Memory B cell (primary cell): ENCODE measurements at regions not wholly inside any gene's neighbourhood (a gene's known extent, or its start where the extent isn't known, plus 50 kb on each side); places are given as distances from the start of the nearest gene placed in this dataset.

Source experiments
- ATAC-seq: fragments of 150-1000 bp; cut with Tn5 transposase; 2 replicates; pipeline ENCODE4 v1.10.0; 2021; ENCODE audit warnings: low read depth, mild to moderate bottlenecking, moderate library complexity
- DNase-seq, 2 donors: peaks; one replicate each; pipeline ENCODE4 v3.0.0; 2022; ENCODE audit warnings: low spot score in 2 of 2
- H3K27ac Mint-ChIP-seq: one replicate; pipeline ENCODE4 v1.8.0; 2022; ENCODE audit warnings: mild to moderate bottlenecking, moderate library complexity, mixed read lengths
- H3K27me3 Mint-ChIP-seq: one replicate; pipeline ENCODE4 v1.8.0; 2022; ENCODE audit warnings: mixed read lengths
- H3K36me3 Mint-ChIP-seq: one replicate; pipeline ENCODE4 v1.8.0; 2022; ENCODE audit warnings: mild to moderate bottlenecking, mixed read lengths
- H3K4me1 Mint-ChIP-seq: one replicate; pipeline ENCODE4 v1.8.0; 2022; ENCODE audit warnings: mixed read lengths
- H3K4me3 Mint-ChIP-seq: one replicate; pipeline ENCODE4 v1.8.0; 2022; ENCODE audit warnings: mild to moderate bottlenecking, moderate library complexity, mixed read lengths
- H3K9me3 Mint-ChIP-seq: one replicate; pipeline ENCODE4 v1.8.0; 2022; ENCODE audit warnings: mixed read lengths

DNA sequence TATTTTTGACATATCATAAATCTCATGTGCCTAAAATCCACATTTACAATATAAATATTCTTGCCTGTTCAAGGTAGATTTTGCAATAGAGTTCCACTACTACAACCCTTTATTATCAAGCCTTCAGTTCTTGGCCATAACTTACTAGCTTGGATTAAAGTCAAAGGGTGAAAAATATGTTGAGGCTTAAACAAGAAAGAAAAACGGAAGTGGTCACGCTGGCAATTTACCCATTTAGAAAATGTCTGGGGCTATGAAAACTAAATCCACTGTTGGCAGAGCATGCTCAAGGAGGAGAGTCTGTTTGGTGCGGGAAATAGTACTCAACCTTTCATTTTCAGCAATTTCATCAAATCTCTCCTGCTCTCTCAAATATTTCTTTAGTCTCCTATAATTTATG, 209.8 kb upstream of the RHOBTB1 start:
- Mint-ChIP-seq H3K9me3 (no peaks in the 10 kb centered on the region), H3K4me3 (no peak overlapping the region), H3K4me1 (no peaks in the 10 kb centered on the region), H3K27me3 (peaks cover 5% of the 10 kb centered on the region), H3K36me3 (no peaks in the 10 kb centered on the region), H3K27ac (no peak overlapping the region)
- ATAC-seq (no peak), DNase-seq (no peak)

DNA sequence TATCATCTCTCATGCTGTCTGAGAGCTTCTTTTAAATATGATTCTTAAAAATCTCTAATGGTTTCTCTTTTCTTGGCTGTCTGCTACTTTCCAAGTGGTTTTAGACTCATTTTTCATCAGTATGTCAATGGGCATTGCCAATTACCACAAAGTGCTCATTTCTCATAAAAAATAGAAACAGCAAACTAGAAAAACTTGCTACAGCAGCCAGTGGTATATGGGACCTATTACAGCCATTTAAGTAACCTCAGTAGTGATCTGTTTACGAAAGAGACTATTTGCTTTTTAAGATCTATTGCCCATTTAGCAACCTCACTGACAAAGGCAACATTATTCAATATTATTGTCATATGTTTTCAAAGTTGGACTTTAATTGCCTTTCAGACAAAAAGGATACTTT, 207.1 kb upstream of the RHOBTB1 start:
- Mint-ChIP-seq H3K4me3 (no peak overlapping the region), H3K9me3 (no peaks in the 10 kb centered on the region), H3K27me3 (peaks cover 7% of the 10 kb centered on the region), H3K36me3 (no peaks in the 10 kb centered on the region), H3K4me1 (peaks cover 2% of the 10 kb centered on the region), H3K27ac (no peak overlapping the region)
- DNase-seq (no peak), ATAC-seq (no peak)

DNA sequence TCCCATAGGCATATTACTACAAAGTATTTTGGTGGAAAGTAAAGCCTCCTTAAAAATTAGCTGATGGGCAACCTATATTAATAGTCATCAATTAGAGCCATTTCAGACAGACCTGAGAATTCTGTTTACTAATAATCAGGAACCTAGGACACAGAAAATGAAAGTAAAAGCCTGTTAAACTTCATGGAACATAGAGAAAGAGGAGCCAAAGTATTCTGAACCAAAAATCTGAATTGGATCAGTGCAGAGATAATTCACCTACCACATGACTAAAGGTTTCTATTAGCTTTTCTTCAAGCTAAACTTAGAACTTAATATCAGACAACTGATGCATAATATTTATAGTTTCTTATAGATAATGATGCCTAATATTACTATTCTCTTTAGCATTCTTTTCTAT, 204.5 kb upstream of the RHOBTB1 start:
- no peak for DNase-seq
- no peak overlapping the region for H3K4me3 Mint-ChIP-seq
- ATAC-seq: no peak

DNA sequence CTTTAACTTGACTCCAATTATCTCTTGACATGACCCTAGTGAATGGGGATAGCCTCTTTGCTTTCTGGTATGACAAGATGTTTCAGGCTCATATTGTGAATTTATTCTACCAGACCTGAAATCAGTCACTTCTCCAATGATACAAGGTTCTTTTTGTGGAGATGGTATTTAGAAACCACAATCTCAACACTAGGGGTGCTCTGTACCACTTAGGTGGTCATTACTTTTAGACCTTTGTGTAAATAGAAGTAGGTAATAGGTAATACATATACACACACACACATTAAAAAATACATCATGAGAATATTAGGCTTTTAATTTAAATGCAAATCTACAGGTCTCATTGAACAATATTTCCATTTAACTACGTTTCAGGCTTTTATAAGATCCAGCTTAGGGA, 199.0 kb upstream of the RHOBTB1 start:
- Mint-ChIP-seq H3K9me3 (no peaks in the 10 kb centered on the region), H3K27ac (no peak overlapping the region), H3K27me3 (peaks cover 4% of the 10 kb centered on the region), H3K4me1 (peaks cover 8% of the 10 kb centered on the region), H3K36me3 (no peaks in the 10 kb centered on the region), H3K4me3 (no peak overlapping the region)
- DNase-seq (no peak), ATAC-seq (no peak)

More for the DNA sequence above, 204.5 kb upstream of the RHOBTB1 start:
- Mint-ChIP-seq H3K36me3 (no peaks in the 10 kb centered on the region), H3K27me3 (peaks cover 7% of the 10 kb centered on the region), H3K27ac (no peak overlapping the region), H3K4me1 (peaks cover 2% of the 10 kb centered on the region), H3K9me3 (no peaks in the 10 kb centered on the region)

DNA sequence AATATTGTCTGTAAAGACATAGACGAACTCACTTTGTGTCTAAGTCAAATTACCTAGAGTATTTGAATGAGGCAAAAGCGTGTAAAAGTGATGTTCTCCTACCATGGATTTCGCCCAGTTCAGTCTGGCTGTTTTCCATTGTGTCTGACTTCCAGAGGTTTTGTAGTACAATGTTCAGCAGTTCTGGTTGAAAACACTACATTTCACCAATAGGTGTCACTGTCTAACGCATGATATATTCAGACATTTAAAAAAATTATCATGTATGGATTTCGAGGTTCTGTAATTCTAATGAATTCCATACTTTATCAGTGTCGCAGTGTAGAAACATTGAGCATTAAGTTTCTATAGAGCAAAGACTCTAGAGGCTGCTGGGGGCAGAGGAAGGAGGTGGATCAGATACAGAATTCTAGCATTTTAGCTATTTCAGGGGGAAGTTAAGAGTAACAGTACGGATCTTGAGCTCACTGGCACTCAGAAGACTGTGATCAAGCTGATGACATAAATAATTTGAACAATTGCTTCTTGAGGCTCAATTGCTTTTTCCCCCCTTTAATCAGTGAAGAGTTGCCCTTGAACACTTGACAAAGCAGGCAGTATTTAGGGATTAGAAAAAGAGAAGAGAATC, 196.9 kb upstream of the RHOBTB1 start:
- peak overlapping the region; percentile 43 for H3K27ac Mint-ChIP-seq
- peaks cover 1% of the 10 kb centered on the region for H3K27me3 Mint-ChIP-seq
- H3K36me3 Mint-ChIP-seq: no peaks in the 10 kb centered on the region
- ATAC-seq (peak; percentile 59), DNase-seq (peak in 1 of 2 donors; percentile 32)
- H3K9me3 Mint-ChIP-seq: no peaks in the 10 kb centered on the region
- H3K4me3 Mint-ChIP-seq: no peak overlapping the region
- H3K4me1 Mint-ChIP-seq: peaks cover 25% of the 10 kb centered on the region

DNA sequence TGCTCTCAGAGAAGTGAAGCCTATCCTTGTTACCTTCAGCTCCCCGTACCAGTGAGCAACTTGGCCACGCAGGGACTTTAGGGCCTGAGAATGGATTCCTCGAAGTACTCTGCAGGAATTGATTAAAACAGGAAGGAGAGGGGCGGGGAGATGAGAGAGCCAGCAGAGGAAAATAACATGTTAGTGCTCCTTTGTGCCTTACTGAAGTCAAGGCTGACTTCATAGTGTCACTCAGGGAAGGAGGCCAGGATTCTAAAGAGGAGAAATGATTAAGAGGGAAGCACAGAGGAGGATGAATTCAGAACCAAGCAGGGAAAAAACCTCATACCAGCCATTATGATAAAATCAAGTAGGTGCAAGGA, 195.6 kb upstream of the RHOBTB1 start:
- H3K4me3 Mint-ChIP-seq: no peak overlapping the region
- H3K9me3 Mint-ChIP-seq: no peaks in the 10 kb centered on the region
- peaks cover 34% of the 10 kb centered on the region for H3K4me1 Mint-ChIP-seq
- H3K27ac Mint-ChIP-seq: peak overlapping the region; percentile 99
- no peaks in the 10 kb centered on the region for H3K36me3 Mint-ChIP-seq
- DNase-seq (no peak), ATAC-seq (no peak)
- H3K27me3 Mint-ChIP-seq: no peaks in the 10 kb centered on the region

DNA sequence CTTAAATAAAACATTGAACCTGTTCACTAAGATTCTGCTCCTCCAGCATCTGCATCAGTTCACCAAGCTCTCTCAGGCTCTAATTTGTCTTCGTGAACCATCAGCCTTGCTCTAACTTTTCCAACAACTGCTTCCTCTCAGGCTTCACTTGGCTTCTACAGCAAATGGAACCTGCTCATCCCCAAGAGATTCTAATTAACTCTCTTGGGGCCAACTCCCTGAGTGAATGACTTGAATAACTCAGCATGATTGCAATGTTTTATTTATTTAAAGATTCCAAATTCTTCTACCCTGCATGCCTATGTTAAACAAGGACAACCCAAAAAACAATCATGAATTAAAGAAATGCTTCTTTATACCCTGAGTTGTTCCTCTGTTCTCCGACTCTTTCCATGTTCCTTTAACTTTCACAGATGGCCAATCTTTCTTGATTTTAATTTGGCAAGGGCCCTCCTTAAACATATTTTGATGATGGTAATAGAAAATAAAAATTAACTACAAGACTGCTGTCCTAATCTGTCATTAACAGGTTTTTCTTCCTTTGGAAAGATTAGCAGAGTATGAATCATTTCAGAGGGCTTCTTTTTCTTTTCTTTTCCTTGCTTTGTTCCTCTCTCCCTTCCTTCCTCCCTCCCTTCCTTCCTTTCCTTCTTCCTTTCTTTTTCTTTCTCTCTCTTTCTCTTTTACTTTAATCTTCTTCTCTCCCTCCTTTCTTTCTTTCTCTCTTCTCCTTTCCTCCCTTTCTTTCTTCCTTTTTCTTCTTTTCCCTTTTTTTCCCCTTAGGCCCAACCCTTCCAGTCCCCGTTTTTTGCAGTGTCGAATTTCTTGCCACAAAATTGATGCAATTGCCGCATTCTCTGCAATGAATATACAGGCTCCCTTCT, 195.0 kb upstream of the RHOBTB1 start:
- H3K4me3 Mint-ChIP-seq: no peak overlapping the region
- ATAC-seq (no peak), DNase-seq (no peak)
- peak overlapping the region; percentile 99 for H3K27ac Mint-ChIP-seq
- no peaks in the 10 kb centered on the region for H3K9me3 Mint-ChIP-seq
- no peaks in the 10 kb centered on the region for H3K36me3 Mint-ChIP-seq
- no peaks in the 10 kb centered on the region for H3K27me3 Mint-ChIP-seq
- H3K4me1 Mint-ChIP-seq: peaks cover 34% of the 10 kb centered on the region

DNA sequence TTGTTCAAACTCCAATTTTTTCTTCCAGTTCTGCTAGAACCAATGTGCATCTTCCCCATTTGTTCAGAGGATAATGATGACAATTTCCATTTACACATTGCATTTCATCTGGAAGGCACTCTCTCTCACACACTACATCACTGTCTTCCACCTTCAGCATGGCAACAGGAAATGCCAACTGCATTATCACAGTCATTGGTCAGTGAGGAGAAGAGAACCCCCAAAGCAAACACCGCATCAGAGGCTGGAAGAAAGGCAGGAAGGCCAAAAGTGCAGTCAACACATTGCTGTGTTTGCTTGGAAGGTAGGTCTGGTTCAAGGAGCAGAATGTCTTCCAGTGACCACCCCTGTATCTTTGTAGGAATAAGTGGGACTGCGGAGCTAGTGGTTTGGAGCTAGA, 192.2 kb upstream of the RHOBTB1 start:
- peaks cover 40% of the 10 kb centered on the region for H3K4me1 Mint-ChIP-seq
- DNase-seq: no peak
- peak overlapping the region; percentile 99 for H3K27ac Mint-ChIP-seq
- H3K4me3 Mint-ChIP-seq: peak overlapping the region; percentile 15
- H3K27me3 Mint-ChIP-seq: no peaks in the 10 kb centered on the region
- ATAC-seq: no peak
- no peaks in the 10 kb centered on the region for H3K36me3 Mint-ChIP-seq
- peaks cover 4% of the 10 kb centered on the region for H3K9me3 Mint-ChIP-seq

DNA sequence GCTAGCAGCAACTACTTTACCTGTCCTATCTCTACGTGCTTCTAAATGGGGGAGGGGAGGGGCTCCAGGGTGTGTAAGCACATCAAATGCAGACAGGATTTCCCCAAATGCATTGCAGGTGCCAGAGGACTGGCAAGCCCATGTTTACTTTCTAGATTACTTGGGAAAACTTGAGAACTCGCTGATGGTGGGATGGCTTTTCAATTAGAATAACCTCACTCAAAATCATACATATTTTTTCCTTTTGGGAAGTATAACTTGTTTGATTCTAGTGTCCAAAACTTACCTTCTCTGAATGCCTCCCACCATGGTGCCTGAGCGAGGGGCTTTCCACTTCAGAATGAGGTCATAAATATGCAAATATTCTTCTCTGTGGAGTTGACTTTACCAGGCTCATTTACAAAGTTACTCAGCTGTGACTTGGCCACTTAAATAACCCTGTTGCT, 191.3 kb upstream of the RHOBTB1 start:
- peaks cover 37% of the 10 kb centered on the region for H3K4me1 Mint-ChIP-seq
- H3K9me3 Mint-ChIP-seq: peaks cover 4% of the 10 kb centered on the region
- H3K36me3 Mint-ChIP-seq: no peaks in the 10 kb centered on the region
- H3K27ac Mint-ChIP-seq: peak overlapping the region; percentile 99
- H3K27me3 Mint-ChIP-seq: no peaks in the 10 kb centered on the region
- peak; percentile 93 for ATAC-seq
- peak; percentile 47 to 64 for DNase-seq
- peak overlapping the region; percentile 53 for H3K4me3 Mint-ChIP-seq

DNA sequence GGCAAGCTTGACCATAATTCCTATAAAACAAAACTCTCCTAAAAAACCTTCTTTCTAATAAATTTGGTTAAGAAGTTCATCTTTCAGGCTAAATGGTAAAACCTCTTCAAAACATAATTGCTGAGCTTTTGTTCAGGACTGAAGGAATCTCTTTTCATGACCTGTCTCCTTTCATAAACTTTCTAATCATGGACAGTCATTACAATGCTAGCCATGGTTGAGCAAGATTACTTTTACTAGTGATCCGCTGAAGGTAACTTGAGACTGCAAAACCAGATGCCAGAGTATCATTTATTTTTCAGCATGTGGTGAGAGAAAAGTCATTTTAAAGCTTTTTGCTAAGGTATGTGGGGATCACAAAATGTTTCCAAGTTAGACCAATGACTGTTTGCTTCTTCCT, 186.4 kb upstream of the RHOBTB1 start:
- peaks cover 4% of the 10 kb centered on the region for H3K9me3 Mint-ChIP-seq
- H3K27me3 Mint-ChIP-seq: no peaks in the 10 kb centered on the region
- H3K27ac Mint-ChIP-seq: no peak overlapping the region
- ATAC-seq: no peak
- no peak for DNase-seq
- H3K4me3 Mint-ChIP-seq: no peak overlapping the region
- H3K36me3 Mint-ChIP-seq: peaks cover 2% of the 10 kb centered on the region
- H3K4me1 Mint-ChIP-seq: peaks cover 26% of the 10 kb centered on the region

DNA sequence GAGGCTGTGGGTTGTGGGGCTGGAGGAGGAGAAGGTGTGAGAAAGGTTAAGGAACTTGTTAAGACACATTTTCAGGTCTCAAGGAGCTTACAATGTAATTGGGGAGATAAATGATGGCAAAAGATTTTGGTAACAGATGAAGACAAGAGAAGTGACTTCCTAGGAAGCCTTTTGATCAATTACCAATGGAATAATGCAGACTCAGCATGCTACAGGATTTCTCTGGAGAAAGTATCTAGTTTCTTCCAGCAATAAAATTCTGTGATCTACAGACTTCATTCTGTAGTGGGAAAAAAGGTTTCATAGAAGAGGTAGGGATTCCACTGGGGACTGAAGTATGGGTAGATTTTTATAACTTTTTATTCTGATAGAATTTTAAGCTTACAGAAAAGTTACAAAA, 184.2 kb upstream of the RHOBTB1 start:
- Mint-ChIP-seq H3K4me1 (peaks cover 37% of the 10 kb centered on the region), H3K9me3 (peaks cover under 1% of the 10 kb centered on the region), H3K27ac (peak overlapping the region; percentile 29), H3K4me3 (no peak overlapping the region), H3K36me3 (peaks cover 2% of the 10 kb centered on the region), H3K27me3 (no peaks in the 10 kb centered on the region)
- ATAC-seq: no peak
- no peak for DNase-seq

DNA sequence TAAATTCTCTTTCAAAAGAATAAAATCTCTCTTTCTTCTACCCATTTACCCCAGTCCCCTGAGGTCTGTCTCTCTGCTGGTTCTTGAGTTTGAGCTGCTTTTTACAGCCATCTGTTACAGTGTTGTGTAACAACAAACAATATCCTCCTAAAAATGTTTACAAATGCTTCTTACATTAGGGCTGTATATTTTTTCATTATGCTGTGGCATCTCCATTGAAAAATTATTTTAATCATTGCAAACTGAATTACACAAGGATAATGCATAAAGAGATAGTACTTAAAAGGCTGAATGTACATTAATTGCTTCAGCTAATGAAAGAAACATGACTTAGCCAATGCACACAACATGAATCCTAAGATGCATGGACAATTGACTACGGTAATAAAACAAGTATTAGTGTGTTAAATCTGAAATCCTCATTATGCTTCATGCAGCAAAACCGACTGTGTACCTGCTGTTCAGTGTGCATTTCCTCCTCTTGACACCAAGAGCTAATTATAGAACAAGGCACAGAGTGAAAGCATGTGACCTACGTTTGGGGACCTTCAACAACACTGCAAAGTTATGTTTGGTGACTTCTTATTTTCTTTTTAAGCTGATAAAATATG, 181.7 kb upstream of the RHOBTB1 start:
- H3K27ac Mint-ChIP-seq: peak overlapping the region; percentile 90
- H3K36me3 Mint-ChIP-seq: peaks cover 2% of the 10 kb centered on the region
- no peaks in the 10 kb centered on the region for H3K27me3 Mint-ChIP-seq
- DNase-seq: peak in 1 of 2 donors; percentile 10
- peaks cover 37% of the 10 kb centered on the region for H3K4me1 Mint-ChIP-seq
- H3K4me3 Mint-ChIP-seq: peak overlapping the region; percentile 35
- no peaks in the 10 kb centered on the region for H3K9me3 Mint-ChIP-seq
- ATAC-seq: peak; percentile 89

DNA sequence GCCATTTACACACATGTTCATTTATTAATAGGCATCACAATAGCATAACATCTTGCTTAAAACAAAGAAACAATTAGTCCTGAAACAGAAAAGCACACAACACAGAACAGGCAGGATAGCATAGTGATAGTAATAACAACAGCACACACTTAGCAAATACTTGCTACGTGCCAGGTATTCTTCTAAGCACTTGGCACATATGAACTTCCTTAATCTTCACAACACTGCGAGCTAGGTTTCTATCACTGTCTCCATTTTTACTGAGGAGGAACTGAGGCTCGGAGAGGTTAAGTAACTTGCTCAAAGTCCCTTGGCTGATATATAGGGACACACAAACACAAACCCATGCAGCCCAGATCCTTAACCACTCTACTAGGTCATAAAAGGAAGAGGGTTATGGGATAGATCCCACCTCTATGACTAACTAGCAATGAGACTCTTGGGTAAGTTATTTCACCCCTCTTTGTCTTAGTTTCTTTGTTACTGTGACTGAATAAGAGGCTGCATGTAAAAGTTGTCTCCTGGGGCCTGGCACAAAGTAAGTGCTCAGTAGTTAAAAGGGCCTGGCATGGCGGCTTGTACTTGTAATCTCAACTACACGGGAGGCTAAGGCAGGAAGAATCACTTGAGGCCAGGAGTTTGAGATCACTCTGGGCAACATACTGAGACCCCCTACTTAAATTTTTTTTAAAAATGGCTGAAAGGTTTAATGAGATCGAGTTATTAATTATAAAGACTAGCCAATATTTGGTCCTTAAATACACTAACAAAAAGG, 181.0 kb upstream of the RHOBTB1 start:
- peak overlapping the region; percentile 90 for H3K27ac Mint-ChIP-seq
- H3K4me1 Mint-ChIP-seq: peaks cover 37% of the 10 kb centered on the region
- DNase-seq (no peak), ATAC-seq (peak; percentile 69)
- H3K9me3 Mint-ChIP-seq: no peaks in the 10 kb centered on the region
- peak overlapping the region; percentile 30 for H3K4me3 Mint-ChIP-seq
- no peaks in the 10 kb centered on the region for H3K27me3 Mint-ChIP-seq
- H3K36me3 Mint-ChIP-seq: peaks cover 2% of the 10 kb centered on the region

DNA sequence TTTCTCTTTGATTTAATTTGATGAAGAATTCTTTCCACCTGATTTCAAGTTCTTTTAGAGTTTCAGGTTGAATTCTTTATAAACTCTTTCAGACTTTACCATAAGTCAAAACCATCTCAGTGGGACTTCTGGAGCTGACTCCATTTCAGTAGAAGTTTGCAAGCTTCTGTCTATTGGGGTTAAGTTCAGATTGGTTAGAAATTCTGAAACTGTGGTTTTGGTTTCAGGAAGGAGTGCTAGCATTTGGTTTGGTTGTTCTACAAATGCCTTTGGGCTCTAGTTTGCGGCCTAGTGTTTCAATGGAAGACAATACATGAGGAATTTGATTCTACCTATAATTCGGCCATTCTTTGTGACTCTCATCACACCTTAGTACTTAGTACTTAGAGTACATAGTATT, 176.8 kb upstream of the RHOBTB1 start:
- Mint-ChIP-seq H3K36me3 (no peaks in the 10 kb centered on the region), H3K4me1 (peaks cover 28% of the 10 kb centered on the region), H3K4me3 (no peak overlapping the region), H3K9me3 (no peaks in the 10 kb centered on the region), H3K27ac (no peak overlapping the region), H3K27me3 (no peaks in the 10 kb centered on the region)
- DNase-seq: no peak
- no peak for ATAC-seq
